Omental fat pad (tissue), 3 donors: ENCODE measurements at regions not wholly inside any gene's neighbourhood (a gene's known extent, or its start where the extent isn't known, plus 50 kb on each side); places are given as distances from the start of the nearest gene placed in this dataset.

ENCODE experiments used
- ATAC-seq: fragments of 150-250 bp; one replicate; pipeline ENCODE4 v1.9.1; 2016; ENCODE audit warnings: mild to moderate bottlenecking, moderate library complexity; ENCODE audit not compliant: low FRiP score
- DNase-seq: peaks from one replicate; pipeline ENCODE4 v3.0.0-alpha.2; 2019; ENCODE audit warnings: low spot score
- TF ChIP-seq, protein P1 (sequence below), 3 donors: fragments of 450-650 bp; IDR thresholded peaks; one replicate each; pipeline ENCODE4 v1.5.1; 2016 to 2017; ENCODE audit warnings: antibody characterized with exemption in 3 of 3, mild to moderate bottlenecking in 3 of 3, moderate library complexity in 2 of 3

DNA sequence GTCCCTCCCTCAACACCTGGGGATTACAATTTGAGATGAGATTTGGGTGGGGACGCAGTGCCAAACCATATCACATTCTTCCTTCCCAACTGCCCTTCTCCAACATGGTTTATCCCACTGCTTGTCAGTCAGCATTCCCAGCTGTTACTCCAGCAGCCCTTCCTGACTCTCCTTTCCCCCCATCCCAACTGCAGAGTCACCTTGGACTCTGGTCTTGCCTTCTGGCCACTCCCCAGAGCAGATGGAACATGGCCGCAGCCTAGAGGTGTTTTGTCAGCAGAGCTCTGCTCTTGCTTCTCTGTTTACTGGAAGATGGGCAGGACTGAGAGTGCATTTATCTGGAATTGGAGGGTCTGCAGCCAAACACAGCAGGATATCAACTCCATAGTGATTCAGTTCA, 51.2 kb upstream of the MEX3C start:
- ATAC-seq, result no peak
- TF ChIP-seq, protein P1, sequence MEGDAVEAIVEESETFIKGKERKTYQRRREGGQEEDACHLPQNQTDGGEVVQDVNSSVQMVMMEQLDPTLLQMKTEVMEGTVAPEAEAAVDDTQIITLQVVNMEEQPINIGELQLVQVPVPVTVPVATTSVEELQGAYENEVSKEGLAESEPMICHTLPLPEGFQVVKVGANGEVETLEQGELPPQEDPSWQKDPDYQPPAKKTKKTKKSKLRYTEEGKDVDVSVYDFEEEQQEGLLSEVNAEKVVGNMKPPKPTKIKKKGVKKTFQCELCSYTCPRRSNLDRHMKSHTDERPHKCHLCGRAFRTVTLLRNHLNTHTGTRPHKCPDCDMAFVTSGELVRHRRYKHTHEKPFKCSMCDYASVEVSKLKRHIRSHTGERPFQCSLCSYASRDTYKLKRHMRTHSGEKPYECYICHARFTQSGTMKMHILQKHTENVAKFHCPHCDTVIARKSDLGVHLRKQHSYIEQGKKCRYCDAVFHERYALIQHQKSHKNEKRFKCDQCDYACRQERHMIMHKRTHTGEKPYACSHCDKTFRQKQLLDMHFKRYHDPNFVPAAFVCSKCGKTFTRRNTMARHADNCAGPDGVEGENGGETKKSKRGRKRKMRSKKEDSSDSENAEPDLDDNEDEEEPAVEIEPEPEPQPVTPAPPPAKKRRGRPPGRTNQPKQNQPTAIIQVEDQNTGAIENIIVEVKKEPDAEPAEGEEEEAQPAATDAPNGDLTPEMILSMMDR (IDR thresholded peaks at IDR 0.05), result no peak
- no peak for DNase-seq

DNA sequence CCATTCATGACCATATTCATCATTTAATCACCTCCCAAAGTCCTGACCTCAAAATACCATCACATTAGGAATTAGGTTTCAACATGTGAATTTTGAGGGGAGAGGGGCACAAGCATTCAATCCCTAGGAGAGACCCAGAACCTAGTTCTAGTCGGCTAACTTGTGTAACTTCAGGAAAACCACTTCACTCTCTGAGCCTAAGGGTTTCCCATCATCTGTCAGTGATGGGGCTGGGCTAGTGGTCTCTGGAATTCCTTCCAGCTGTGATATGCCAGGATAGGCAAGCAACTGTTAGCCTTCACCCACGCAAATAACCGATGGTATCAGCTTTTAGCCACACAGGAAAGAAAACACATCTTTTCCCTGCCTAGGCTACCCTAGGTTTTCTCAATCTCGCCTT, 52.5 kb upstream of the MEX3C start:
- DNase-seq (no peak), ATAC-seq (no peak)
- TF ChIP-seq, protein P1 (IDR thresholded peaks at IDR 0.05), result no peak

DNA sequence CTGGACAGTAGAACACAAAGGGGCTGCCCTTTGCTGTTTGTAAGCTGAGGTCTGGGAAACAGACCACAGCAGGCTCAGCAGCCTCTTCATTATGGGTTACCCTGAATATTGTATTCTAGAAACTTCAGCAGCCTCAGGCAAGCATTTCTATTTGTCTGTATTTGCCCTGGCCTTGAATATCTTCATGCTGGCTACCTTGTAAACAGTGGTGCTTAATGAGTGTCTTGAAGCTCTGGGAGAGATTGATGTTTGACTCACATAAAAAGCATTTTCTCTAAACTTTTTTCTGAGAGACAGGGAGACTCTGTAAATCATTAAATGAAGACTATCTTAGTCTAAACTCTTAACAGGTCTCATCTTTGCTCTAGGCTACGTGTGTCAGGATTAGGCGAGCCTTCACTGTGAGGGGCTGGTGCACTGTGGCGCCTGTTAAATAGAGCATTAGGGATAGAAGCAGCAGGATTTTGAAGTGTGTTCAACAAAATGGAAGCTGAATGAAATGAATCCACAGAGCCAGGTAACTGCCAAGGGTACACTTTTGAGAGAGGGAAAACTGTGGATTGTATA, 53.1 kb upstream of the MEX3C start:
- TF ChIP-seq, protein P1 (IDR thresholded peaks at IDR 0.05), result no peak
- ATAC-seq (no peak), DNase-seq (no peak)

DNA sequence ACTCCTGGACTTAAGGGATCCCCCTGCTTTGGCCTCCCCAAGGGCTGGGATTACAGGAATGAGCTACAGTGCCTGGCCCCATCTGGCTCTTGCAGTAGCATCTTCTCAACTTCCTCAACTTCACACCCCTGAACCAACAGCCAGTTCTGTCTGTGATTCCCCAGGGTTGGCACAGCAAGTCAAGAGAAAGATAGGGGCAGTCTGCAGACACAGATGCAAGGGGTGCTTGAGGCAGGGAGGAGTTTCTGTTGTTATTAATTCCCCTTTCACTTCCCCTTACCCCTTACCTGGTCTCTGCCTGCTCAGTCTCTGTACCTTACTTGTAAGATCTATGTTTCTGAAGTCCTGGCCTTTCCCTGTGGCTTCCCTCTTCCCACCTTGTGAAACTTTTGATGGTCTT, 54.1 kb upstream of the MEX3C start:
- DNase-seq (no peak), ATAC-seq (no peak)
- TF ChIP-seq, protein P1 (IDR thresholded peaks at IDR 0.05), result no peak

DNA sequence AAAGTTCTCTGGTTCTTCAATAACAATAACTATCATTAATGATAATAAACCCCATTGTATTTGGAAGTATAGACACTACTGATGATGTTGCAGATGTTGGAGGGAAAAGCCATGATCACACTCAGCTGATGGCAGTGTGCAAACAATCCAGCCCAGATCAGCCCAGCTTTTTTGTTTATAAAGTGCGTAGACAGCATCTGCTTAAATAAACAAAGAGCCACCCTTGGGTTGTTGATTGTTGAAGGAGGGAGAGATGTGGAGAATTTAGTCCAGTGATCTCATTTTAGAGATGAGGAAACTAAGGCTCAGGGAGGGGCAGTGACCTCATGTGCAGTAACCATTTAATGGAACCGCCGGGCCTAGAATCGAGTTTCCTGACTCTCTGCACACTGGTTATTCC, 56.0 kb upstream of the MEX3C start:
- ATAC-seq (no peak), DNase-seq (no peak)
- TF ChIP-seq, protein P1 (IDR thresholded peaks at IDR 0.05), result no peak

DNA sequence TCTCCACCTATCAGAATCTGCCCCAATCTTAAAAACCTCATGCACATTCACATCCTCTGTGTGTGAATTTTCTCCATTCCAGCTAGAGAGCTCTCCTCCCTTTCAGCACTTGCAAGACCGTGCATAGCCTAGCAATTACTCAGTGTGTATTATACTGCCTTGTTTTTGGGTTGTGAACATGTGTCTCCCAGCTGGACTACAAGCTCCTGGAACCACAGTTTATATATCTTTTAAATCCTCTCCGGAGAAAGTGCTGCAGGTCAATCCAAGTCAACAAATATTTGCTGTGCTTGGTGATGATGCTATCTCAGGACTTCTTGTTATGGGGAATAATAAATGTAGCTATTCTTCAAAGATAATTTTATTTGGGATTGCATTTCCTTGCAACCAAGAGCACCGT, 58.2 kb upstream of the MEX3C start:
- ATAC-seq (no peak), DNase-seq (no peak)
- TF ChIP-seq, protein P1 (IDR thresholded peaks at IDR 0.05), result no peak

DNA sequence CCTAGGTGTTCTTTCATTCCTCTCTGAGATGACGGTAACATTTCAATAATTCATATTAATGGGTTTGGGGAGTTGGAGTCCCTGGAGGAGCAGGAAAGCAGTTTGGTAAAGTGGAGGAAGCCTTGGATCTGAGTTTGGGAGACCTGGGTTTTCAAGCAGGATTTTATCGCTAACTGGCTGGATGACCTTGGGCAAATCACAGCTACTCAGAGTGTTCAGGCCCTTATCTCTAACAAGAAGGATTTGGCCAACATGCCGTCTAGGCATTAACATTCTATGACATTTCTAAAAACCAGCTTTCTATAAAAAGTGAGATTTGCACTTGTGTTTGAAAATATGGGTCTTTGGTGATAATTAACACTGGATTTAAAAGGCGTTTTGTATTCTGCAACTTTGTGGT, 59.7 kb upstream of the MEX3C start:
- TF ChIP-seq, protein P1 (IDR thresholded peaks at IDR 0.05), result no peak
- ATAC-seq (no peak), DNase-seq (no peak)
